ENCODE measurements at regions not wholly inside any gene's neighbourhood (a gene's known extent, or its start where the extent isn't known, plus 50 kb on each side); places are given as distances from the start of the nearest gene placed in this dataset.

GRCh38 chr10:21036757-21037156, 139.6 kb upstream of the NEBL start:
- no peak for TF ChIP-seq EZH2 (IDR thresholded peaks at IDR 0.05)
- no peak for TF ChIP-seq POLR2AphosphoS5 (IDR thresholded peaks at IDR 0.05; ENCODE audit: borderline replicate concordance, low read depth, low read length)
- TF ChIP-seq FOXP2 (optimal IDR thresholded peaks at IDR 0.05; ENCODE audit: control extremely low read depth, extremely low read length, insufficient read depth): no peak

Measured in SK-N-MC (cell line).